Activated CD8-positive, alpha-beta memory T cell treated with anti-CD3 and anti-CD28 coated beads, Interleukin-2, amount 10 ng/mL, durations not matched to agents 7 days and 5 days (primary cell): ENCODE measurements at regions not wholly inside any gene's neighbourhood (a gene's known extent, or its start where the extent isn't known, plus 50 kb on each side); places are given as distances from the start of the nearest gene placed in this dataset.
"Not testable (repeated sequence)": the region's sequence is repeated elsewhere in the genome, so short reads cannot be mapped to it uniquely, and the experiment has no call there.

Source experiments
- ATAC-seq: fragments of 150-1000 bp; cut with Tn5 transposase; one replicate; pipeline ENCODE4 v1.10.0; 2021; ENCODE audit warnings: moderate library complexity
- CTCF ChIA-PET: fragments of 350-600 bp; sonication (Branson Sonifier 250); formaldehyde crosslinking; loops from one replicate; lab custom pipeline; 2021; ENCODE audit warnings: antibody characterized with exemption; lab: Charles Lee
- DNase-seq: peaks from one replicate; pipeline ENCODE4 v3.0.0-alpha.2; 2020
- H3K27ac Mint-ChIP-seq: one replicate; pipeline ENCODE4 v1.8.0; 2021; ENCODE audit warnings: mild to moderate bottlenecking, mixed read lengths
- H3K27me3 Mint-ChIP-seq: one replicate; pipeline ENCODE4 v1.8.0; 2021; ENCODE audit warnings: mixed read lengths
- H3K36me3 Mint-ChIP-seq: one replicate; pipeline ENCODE4 v1.8.0; 2021; ENCODE audit warnings: mild to moderate bottlenecking, mixed read lengths
- H3K4me1 Mint-ChIP-seq: one replicate; pipeline ENCODE4 v1.8.0; 2021; ENCODE audit warnings: mixed read lengths
- H3K4me3 Mint-ChIP-seq: one replicate; pipeline ENCODE4 v1.8.0; 2021; ENCODE audit warnings: mild to moderate bottlenecking, moderate library complexity, mixed read lengths
- H3K9me3 Mint-ChIP-seq: one replicate; pipeline ENCODE4 v1.8.0; 2022; ENCODE audit warnings: low read depth, mixed read lengths

- ATAC-seq, H3K36me3 Mint-ChIP-seq, H3K4me1 Mint-ChIP-seq, H3K27me3 Mint-ChIP-seq, DNase-seq, H3K9me3 Mint-ChIP-seq, CTCF ChIA-PET, H3K27ac Mint-ChIP-seq, H3K4me3 Mint-ChIP-seq: not testable (repeated sequence)
Observed at GRCh38 chr12:39699079-39699478, 79.5 kb upstream of the ABCD2 start.

- DNase-seq (no peak), ATAC-seq (no peak)
- H3K4me1 Mint-ChIP-seq = no peaks in the 10 kb centered on the region
- peaks cover 3% of the 10 kb centered on the region for H3K27me3 Mint-ChIP-seq
- H3K4me3 Mint-ChIP-seq = no peak overlapping the region
- H3K9me3 Mint-ChIP-seq = peaks cover 7% of the 10 kb centered on the region
- peaks cover 2% of the 10 kb centered on the region for H3K36me3 Mint-ChIP-seq
- CTCF ChIA-PET = interaction anchor here (0.8 kb wide), 1 partner anchor 110 kb away, joined by 3 read pairs; no protein-coding TSS in a partner anchor
- no peak overlapping the region for H3K27ac Mint-ChIP-seq
Observed at GRCh38 chr12:39697108-39697507, 77.5 kb upstream of the ABCD2 start.

DNA sequence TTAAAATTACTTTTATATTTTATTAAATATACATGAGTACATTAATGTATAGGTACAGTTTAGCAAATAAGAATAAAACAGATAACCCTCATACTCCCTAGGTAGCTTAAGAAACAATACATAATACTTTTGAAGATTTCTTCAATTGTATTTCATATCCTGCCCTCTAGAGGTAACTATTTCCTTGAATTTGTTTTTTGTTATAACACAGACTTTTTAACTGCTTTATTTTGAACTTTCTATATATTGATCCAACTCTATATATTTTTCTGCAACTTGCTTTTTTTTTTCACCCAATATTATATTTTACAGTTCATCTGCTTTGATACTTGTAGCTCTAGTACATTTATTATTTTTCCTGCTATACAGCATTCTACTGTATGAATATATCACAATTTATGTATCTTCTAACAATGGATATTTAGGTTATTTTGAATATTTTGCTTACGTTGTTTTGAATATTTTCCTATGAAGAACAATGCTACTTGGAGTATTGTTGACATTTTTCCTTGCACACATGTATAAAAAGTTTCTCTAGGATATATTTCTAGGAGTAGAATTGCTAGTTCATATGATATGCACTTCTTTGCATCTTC is 72.8 kb upstream of the ABCD2 start:
- Mint-ChIP-seq H3K36me3 (no peaks in the 10 kb centered on the region), H3K4me3 (no peak overlapping the region), H3K27me3 (no peaks in the 10 kb centered on the region), H3K9me3 (peaks cover 3% of the 10 kb centered on the region), H3K27ac (no peak overlapping the region), H3K4me1 (peaks cover 3% of the 10 kb centered on the region)
- ATAC-seq (no peak), DNase-seq (no peak)
- CTCF ChIA-PET = interaction anchor here (0.7 to 2.4 kb wide), 12 partner anchors 23 to 374 kb away, joined by 3 to 9 read pairs (median 4); partner anchors contain the start of genes ABCD2 and KIF21A

- no peaks in the 10 kb centered on the region for H3K27me3 Mint-ChIP-seq
- H3K9me3 Mint-ChIP-seq = no peaks in the 10 kb centered on the region
- DNase-seq (peak; percentile 83), ATAC-seq (peak; percentile 63)
- peaks cover 8% of the 10 kb centered on the region for H3K36me3 Mint-ChIP-seq
- CTCF ChIA-PET = interaction anchor here (0.8 to 1.5 kb wide), 4 partner anchors 8 to 72 kb away, joined by 3 to 4 read pairs (median 3); partner anchors contain the start of gene ABCD2
- peak overlapping the region; percentile 77 for H3K27ac Mint-ChIP-seq
- H3K4me3 Mint-ChIP-seq = no peak overlapping the region
- peaks cover 44% of the 10 kb centered on the region for H3K4me1 Mint-ChIP-seq
Observed at GRCh38 chr12:39685854-39686657, 66.5 kb upstream of the ABCD2 start.

DNA sequence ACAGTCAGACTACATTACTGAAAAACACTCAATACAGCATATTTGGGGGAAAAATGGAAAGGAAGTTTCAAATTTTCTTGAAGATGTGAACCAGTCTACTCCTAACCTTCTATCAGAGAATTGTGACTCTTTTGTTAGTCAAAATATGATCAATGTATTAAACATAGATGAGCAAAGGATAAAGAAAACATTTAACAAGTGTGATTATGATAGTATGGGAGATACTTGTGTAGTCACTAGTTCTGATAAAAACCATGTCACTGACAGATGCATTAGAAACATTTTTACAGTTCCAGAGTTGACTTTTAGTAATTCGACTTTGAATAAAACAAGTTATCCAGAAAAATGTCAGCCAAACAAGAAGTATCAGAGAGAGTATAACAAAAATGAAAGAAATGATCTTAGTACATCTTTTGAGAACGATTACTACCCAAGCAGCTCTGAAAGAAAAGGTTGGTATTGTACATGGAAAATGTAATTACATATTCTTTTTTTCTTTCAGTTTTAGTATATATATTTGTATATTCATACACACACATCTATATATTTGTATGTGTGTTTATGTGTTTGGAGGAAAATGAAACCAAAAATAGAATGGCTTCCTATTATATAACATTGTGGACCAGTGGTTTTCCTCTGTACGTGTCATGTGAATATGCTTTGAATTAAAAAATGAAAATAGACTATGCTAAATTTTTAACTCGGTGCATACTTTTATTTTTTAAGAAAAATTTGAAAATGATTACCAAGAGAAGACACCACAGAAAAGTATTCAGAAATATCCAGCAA is 63.3 kb upstream of the ABCD2 start:
- Mint-ChIP-seq H3K27me3 (no peaks in the 10 kb centered on the region), H3K36me3 (peaks cover 20% of the 10 kb centered on the region), H3K27ac (peak overlapping the region; percentile 92), H3K4me3 (peak overlapping the region; percentile 81), H3K4me1 (peaks cover 44% of the 10 kb centered on the region), H3K9me3 (peaks cover 4% of the 10 kb centered on the region)
- CTCF ChIA-PET = interaction anchor here (2.1 kb wide), 1 partner anchor 13 kb away, joined by 5 read pairs; no protein-coding TSS in a partner anchor
- ATAC-seq (peak; percentile 74), DNase-seq (no peak)

DNA sequence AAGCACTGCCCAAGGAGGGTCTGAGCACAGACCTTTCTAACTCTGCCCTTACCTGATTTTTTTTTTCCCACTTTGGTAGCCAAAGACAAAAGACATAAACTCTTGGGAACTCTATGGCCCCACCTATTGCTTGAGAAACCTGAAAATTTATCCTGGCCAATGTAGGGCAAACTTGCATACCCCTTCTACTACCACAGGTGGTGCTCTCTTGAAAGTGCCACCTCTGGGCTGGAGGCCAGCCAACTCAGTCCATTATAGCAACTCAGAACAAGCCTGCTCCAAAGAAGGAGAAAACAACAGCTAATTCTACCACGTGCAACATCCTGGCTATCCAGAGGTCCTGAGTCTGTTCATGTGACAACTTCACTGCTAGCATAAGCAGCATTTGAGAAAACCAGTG is 55.7 kb upstream of the ABCD2 start:
- ATAC-seq (no peak), DNase-seq (no peak)
- H3K4me1 Mint-ChIP-seq = peaks cover 14% of the 10 kb centered on the region
- H3K9me3 Mint-ChIP-seq = peaks cover 22% of the 10 kb centered on the region
- no peak overlapping the region for H3K4me3 Mint-ChIP-seq
- CTCF ChIA-PET = interaction anchor here (1.2 kb wide), 1 partner anchor 11 kb away, joined by 3 read pairs; no protein-coding TSS in a partner anchor
- peaks cover 40% of the 10 kb centered on the region for H3K36me3 Mint-ChIP-seq
- no peaks in the 10 kb centered on the region for H3K27me3 Mint-ChIP-seq
- no peak overlapping the region for H3K27ac Mint-ChIP-seq

GRCh38 chr12:39672976-39673375 is 53.4 kb upstream of the ABCD2 start:
- ATAC-seq (no peak), DNase-seq (no peak)
- Mint-ChIP-seq H3K36me3 (peaks cover 47% of the 10 kb centered on the region), H3K4me1 (peaks cover 26% of the 10 kb centered on the region), H3K27ac (peak overlapping the region; percentile 9), H3K4me3 (no peak overlapping the region), H3K9me3 (peaks cover 25% of the 10 kb centered on the region), H3K27me3 (no peaks in the 10 kb centered on the region)
- CTCF ChIA-PET = no interaction called here

GRCh38 chr12:39671898-39672875 is 52.6 kb upstream of the ABCD2 start:
- Mint-ChIP-seq H3K4me3 (no peak overlapping the region), H3K36me3 (peaks cover 48% of the 10 kb centered on the region), H3K27me3 (no peaks in the 10 kb centered on the region), H3K4me1 (peaks cover 26% of the 10 kb centered on the region), H3K9me3 (peaks cover 22% of the 10 kb centered on the region), H3K27ac (no peak overlapping the region)
- no peak for DNase-seq
- CTCF ChIA-PET = no interaction called here
- no peak for ATAC-seq

- DNase-seq = peak; percentile 76
- Mint-ChIP-seq H3K4me1 (peaks cover 26% of the 10 kb centered on the region), H3K9me3 (peaks cover 25% of the 10 kb centered on the region), H3K27ac (peak overlapping the region; percentile 74), H3K36me3 (peaks cover 41% of the 10 kb centered on the region)
- peak; percentile 47 for ATAC-seq
- CTCF ChIA-PET = interaction anchor here (0.7 to 1.9 kb wide), 8 partner anchors 13 to 52 kb away, joined by 3 to 10 read pairs (median 4); partner anchors contain the start of gene ABCD2
- not testable (repeated sequence) for H3K27me3 Mint-ChIP-seq, H3K4me3 Mint-ChIP-seq
Observed at GRCh38 chr12:39669539-39669938, 49.9 kb upstream of the ABCD2 start.
